ENCODE measurements at regions not wholly inside any gene's neighbourhood (a gene's known extent, or its start where the extent isn't known, plus 50 kb on each side); places are given as distances from the start of the nearest gene placed in this dataset.

- no peaks in the 10 kb centered on the region for H3K36me3 Mint-ChIP-seq
- POLR2A ChIA-PET (ENCODE audit: partially characterized antibody): no interaction called here
- no peak overlapping the region for H3K4me3 Mint-ChIP-seq
- no peaks in the 10 kb centered on the region for H3K27me3 Mint-ChIP-seq
- Histone ChIP-seq H3K4me1 (ENCODE audit: insufficient read depth, low read length) (no peaks in the 10 kb centered on the region), H3K36me3 (ENCODE audit: insufficient read depth, low read length) (no peaks in the 10 kb centered on the region), H3K4me3 (ENCODE audit: low read length in 2 of 2) (no peak overlapping the region), H3K27ac (ENCODE audit: low read depth, low read length) (no peak overlapping the region), H3K9me3 (ENCODE audit: control insufficient read depth in 1 of 2, low read length in 2 of 2) (no peaks in the 10 kb centered on the region), H3K27me3 (ENCODE audit: insufficient read depth, low read length) (no peaks in the 10 kb centered on the region)
- peaks cover 0 to 4% (median 0%) of the 10 kb centered on the region in 8 donors for H3K9me3 Mint-ChIP-seq
- no peak for DNase-seq
- H3K27ac Mint-ChIP-seq: no peak overlapping the region
- CTCF ChIA-PET (ENCODE audit: partially characterized antibody): no interaction called here
- no peaks in the 10 kb centered on the region for H3K4me1 Mint-ChIP-seq
- intact Hi-C loops (cut with micrococcal nuclease): no loop called here
Observed at GRCh38 chr9:30015073-30015472, 2369.4 kb upstream of the ACO1 start.

GRCh38 chr9:30020161-30020560 is 2364.3 kb upstream of the ACO1 start:
- Histone ChIP-seq H3K4me3 (ENCODE audit: low read length in 2 of 2) (no peak overlapping the region), H3K36me3 (ENCODE audit: insufficient read depth, low read length) (no peaks in the 10 kb centered on the region), H3K27me3 (ENCODE audit: insufficient read depth, low read length) (no peaks in the 10 kb centered on the region), H3K27ac (ENCODE audit: low read depth, low read length) (no peak overlapping the region), H3K4me1 (ENCODE audit: insufficient read depth, low read length) (no peaks in the 10 kb centered on the region), H3K9me3 (ENCODE audit: control insufficient read depth in 1 of 2, low read length in 2 of 2) (no peaks in the 10 kb centered on the region)
- no peaks in the 10 kb centered on the region for H3K27me3 Mint-ChIP-seq
- peaks cover 0 to 3% (median 0%) of the 10 kb centered on the region in 8 donors for H3K9me3 Mint-ChIP-seq
- H3K36me3 Mint-ChIP-seq: no peaks in the 10 kb centered on the region
- no peak overlapping the region for H3K27ac Mint-ChIP-seq
- intact Hi-C loops (cut with micrococcal nuclease): no loop called here
- no peak overlapping the region for H3K4me3 Mint-ChIP-seq
- ChIA-PET POLR2A (ENCODE audit: partially characterized antibody) (no interaction called here), CTCF (ENCODE audit: partially characterized antibody) (no interaction called here)
- no peaks in the 10 kb centered on the region for H3K4me1 Mint-ChIP-seq
- no peak for DNase-seq

- CTCF ChIA-PET (ENCODE audit: partially characterized antibody): no interaction called here
- no peak overlapping the region for H3K27ac ChIP-seq (ENCODE audit: low read depth, low read length)
Observed at GRCh38 chr9:30035761-30036160, 2348.7 kb upstream of the ACO1 start.

GRCh38 chr9:30036558-30036957 is 2347.9 kb upstream of the ACO1 start:
- no peak for DNase-seq
- Histone ChIP-seq H3K27ac (ENCODE audit: low read depth, low read length) (no peak overlapping the region), H3K27me3 (ENCODE audit: insufficient read depth, low read length) (no peaks in the 10 kb centered on the region), H3K9me3 (ENCODE audit: control insufficient read depth in 1 of 2, low read length in 2 of 2) (no peaks in the 10 kb centered on the region), H3K4me1 (ENCODE audit: insufficient read depth, low read length) (no peaks in the 10 kb centered on the region), H3K4me3 (ENCODE audit: low read length in 2 of 2) (no peak overlapping the region), H3K36me3 (ENCODE audit: insufficient read depth, low read length) (no peaks in the 10 kb centered on the region)
- Mint-ChIP-seq H3K4me3 (no peak overlapping the region), H3K9me3 (peaks cover 0 to 7% (median 3%) of the 10 kb centered on the region in 8 donors), H3K27me3 (no peaks in the 10 kb centered on the region), H3K27ac (no peak overlapping the region), H3K36me3 (no peaks in the 10 kb centered on the region), H3K4me1 (no peaks in the 10 kb centered on the region)
- intact Hi-C loops (cut with micrococcal nuclease): no loop called here
- ChIA-PET CTCF (ENCODE audit: partially characterized antibody) (no interaction called here), POLR2A (ENCODE audit: partially characterized antibody) (no interaction called here)

More at GRCh38 chr9:30035761-30036160, 2348.7 kb upstream of the ACO1 start:
- no peak overlapping the region for H3K4me3 Mint-ChIP-seq
- no peaks in the 10 kb centered on the region for H3K36me3 Mint-ChIP-seq
- intact Hi-C loops (cut with micrococcal nuclease): no loop called here
- no peaks in the 10 kb centered on the region for H3K9me3 ChIP-seq (ENCODE audit: control insufficient read depth in 1 of 2, low read length in 2 of 2)
- no peaks in the 10 kb centered on the region for H3K27me3 ChIP-seq (ENCODE audit: insufficient read depth, low read length)
- no peak overlapping the region for H3K27ac Mint-ChIP-seq
- H3K4me1 Mint-ChIP-seq: no peaks in the 10 kb centered on the region
- POLR2A ChIA-PET (ENCODE audit: partially characterized antibody): no interaction called here
- H3K4me1 ChIP-seq (ENCODE audit: insufficient read depth, low read length): no peaks in the 10 kb centered on the region
- no peaks in the 10 kb centered on the region for H3K36me3 ChIP-seq (ENCODE audit: insufficient read depth, low read length)
- no peak for DNase-seq
- no peak overlapping the region for H3K4me3 ChIP-seq (ENCODE audit: low read length in 2 of 2)
- H3K9me3 Mint-ChIP-seq: peaks cover 0 to 7% (median 3%) of the 10 kb centered on the region in 8 donors
- H3K27me3 Mint-ChIP-seq: no peaks in the 10 kb centered on the region

GRCh38 chr9:30039712-30040111 is 2344.7 kb upstream of the ACO1 start:
- no peaks in the 10 kb centered on the region for H3K9me3 ChIP-seq (ENCODE audit: control insufficient read depth in 1 of 2, low read length in 2 of 2)
- Mint-ChIP-seq H3K36me3 (no peaks in the 10 kb centered on the region), H3K27ac (no peak overlapping the region), H3K9me3 (peaks cover 0 to 2% (median 0%) of the 10 kb centered on the region in 8 donors), H3K27me3 (no peaks in the 10 kb centered on the region), H3K4me1 (peaks cover 0 to 2% (median 0%) of the 10 kb centered on the region in 4 donors), H3K4me3 (no peak overlapping the region)
- ChIA-PET CTCF (ENCODE audit: partially characterized antibody) (no interaction called here), POLR2A (ENCODE audit: partially characterized antibody) (no interaction called here)
- no peak overlapping the region for H3K27ac ChIP-seq (ENCODE audit: low read depth, low read length)
- H3K36me3 ChIP-seq (ENCODE audit: insufficient read depth, low read length): no peaks in the 10 kb centered on the region
- intact Hi-C loops (cut with micrococcal nuclease): no loop called here
- DNase-seq: no peak
- no peaks in the 10 kb centered on the region for H3K27me3 ChIP-seq (ENCODE audit: insufficient read depth, low read length)
- H3K4me3 ChIP-seq (ENCODE audit: low read length in 2 of 2): no peak overlapping the region
- no peaks in the 10 kb centered on the region for H3K4me1 ChIP-seq (ENCODE audit: insufficient read depth, low read length)

GRCh38 chr9:30048396-30048795 is 2336.0 kb upstream of the ACO1 start:
- H3K27ac ChIP-seq (ENCODE audit: low read depth, low read length): no peak overlapping the region
- intact Hi-C loops (cut with micrococcal nuclease): no loop called here
- Mint-ChIP-seq H3K4me3 (no peak overlapping the region), H3K36me3 (no peaks in the 10 kb centered on the region), H3K4me1 (peaks cover 0 to 1% (median 0%) of the 10 kb centered on the region in 4 donors), H3K27me3 (no peaks in the 10 kb centered on the region), H3K9me3 (peaks cover 0 to 2% (median 0%) of the 10 kb centered on the region in 8 donors), H3K27ac (no peak overlapping the region)
- POLR2A ChIA-PET (ENCODE audit: partially characterized antibody): no interaction called here
- no peaks in the 10 kb centered on the region for H3K36me3 ChIP-seq (ENCODE audit: insufficient read depth, low read length)
- H3K4me3 ChIP-seq (ENCODE audit: low read length in 2 of 2): no peak overlapping the region
- CTCF ChIA-PET (ENCODE audit: partially characterized antibody): no interaction called here
- DNase-seq: no peak
- H3K4me1 ChIP-seq (ENCODE audit: insufficient read depth, low read length): no peaks in the 10 kb centered on the region
- no peaks in the 10 kb centered on the region for H3K9me3 ChIP-seq (ENCODE audit: control insufficient read depth in 1 of 2, low read length in 2 of 2)
- H3K27me3 ChIP-seq (ENCODE audit: insufficient read depth, low read length): no peaks in the 10 kb centered on the region

GRCh38 chr9:30058463-30058862 is 2326.0 kb upstream of the ACO1 start:
- ChIA-PET CTCF (ENCODE audit: partially characterized antibody) (no interaction called here), POLR2A (ENCODE audit: partially characterized antibody) (no interaction called here)
- Mint-ChIP-seq H3K27ac (no peak overlapping the region), H3K4me3 (no peak overlapping the region), H3K9me3 (peaks cover 0 to 2% (median 0%) of the 10 kb centered on the region in 8 donors), H3K4me1 (no peaks in the 10 kb centered on the region), H3K36me3 (no peaks in the 10 kb centered on the region), H3K27me3 (no peaks in the 10 kb centered on the region)
- H3K27me3 ChIP-seq (ENCODE audit: insufficient read depth, low read length): no peaks in the 10 kb centered on the region
- no peak for DNase-seq
- intact Hi-C loops (cut with micrococcal nuclease): no loop called here
- H3K36me3 ChIP-seq (ENCODE audit: insufficient read depth, low read length): no peaks in the 10 kb centered on the region
- no peak overlapping the region for H3K27ac ChIP-seq (ENCODE audit: low read depth, low read length)
- no peaks in the 10 kb centered on the region for H3K4me1 ChIP-seq (ENCODE audit: insufficient read depth, low read length)
- no peak overlapping the region for H3K4me3 ChIP-seq (ENCODE audit: low read length in 2 of 2)
- no peaks in the 10 kb centered on the region for H3K9me3 ChIP-seq (ENCODE audit: control insufficient read depth in 1 of 2, low read length in 2 of 2)

GRCh38 chr9:30060976-30061375 is 2323.5 kb upstream of the ACO1 start:
- DNase-seq: no peak
- peaks cover 0 to 2% (median 0%) of the 10 kb centered on the region in 8 donors for H3K9me3 Mint-ChIP-seq
- no peak overlapping the region for H3K4me3 Mint-ChIP-seq
- Histone ChIP-seq H3K36me3 (ENCODE audit: insufficient read depth, low read length) (no peaks in the 10 kb centered on the region), H3K4me1 (ENCODE audit: insufficient read depth, low read length) (no peaks in the 10 kb centered on the region), H3K9me3 (ENCODE audit: control insufficient read depth in 1 of 2, low read length in 2 of 2) (no peaks in the 10 kb centered on the region), H3K27ac (ENCODE audit: low read depth, low read length) (no peak overlapping the region), H3K27me3 (ENCODE audit: insufficient read depth, low read length) (no peaks in the 10 kb centered on the region), H3K4me3 (ENCODE audit: low read length in 2 of 2) (no peak overlapping the region)
- ChIA-PET CTCF (ENCODE audit: partially characterized antibody) (no interaction called here), POLR2A (ENCODE audit: partially characterized antibody) (no interaction called here)
- intact Hi-C loops (cut with micrococcal nuclease): no loop called here
- H3K27ac Mint-ChIP-seq: no peak overlapping the region
- H3K27me3 Mint-ChIP-seq: no peaks in the 10 kb centered on the region
- no peaks in the 10 kb centered on the region for H3K36me3 Mint-ChIP-seq
- no peaks in the 10 kb centered on the region for H3K4me1 Mint-ChIP-seq

All from CD4-positive, alpha-beta memory T cell (primary cell).